ENCODE measurements at regions not wholly inside any gene's neighbourhood (a gene's known extent, or its start where the extent isn't known, plus 50 kb on each side); places are given as distances from the start of the nearest gene placed in this dataset.

- TF ChIP-seq, protein P1, sequence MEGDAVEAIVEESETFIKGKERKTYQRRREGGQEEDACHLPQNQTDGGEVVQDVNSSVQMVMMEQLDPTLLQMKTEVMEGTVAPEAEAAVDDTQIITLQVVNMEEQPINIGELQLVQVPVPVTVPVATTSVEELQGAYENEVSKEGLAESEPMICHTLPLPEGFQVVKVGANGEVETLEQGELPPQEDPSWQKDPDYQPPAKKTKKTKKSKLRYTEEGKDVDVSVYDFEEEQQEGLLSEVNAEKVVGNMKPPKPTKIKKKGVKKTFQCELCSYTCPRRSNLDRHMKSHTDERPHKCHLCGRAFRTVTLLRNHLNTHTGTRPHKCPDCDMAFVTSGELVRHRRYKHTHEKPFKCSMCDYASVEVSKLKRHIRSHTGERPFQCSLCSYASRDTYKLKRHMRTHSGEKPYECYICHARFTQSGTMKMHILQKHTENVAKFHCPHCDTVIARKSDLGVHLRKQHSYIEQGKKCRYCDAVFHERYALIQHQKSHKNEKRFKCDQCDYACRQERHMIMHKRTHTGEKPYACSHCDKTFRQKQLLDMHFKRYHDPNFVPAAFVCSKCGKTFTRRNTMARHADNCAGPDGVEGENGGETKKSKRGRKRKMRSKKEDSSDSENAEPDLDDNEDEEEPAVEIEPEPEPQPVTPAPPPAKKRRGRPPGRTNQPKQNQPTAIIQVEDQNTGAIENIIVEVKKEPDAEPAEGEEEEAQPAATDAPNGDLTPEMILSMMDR (IDR thresholded peaks at IDR 0.05) = no peak
- H3K9me3 Mint-ChIP-seq (ENCODE audit: unreplicated experiment) = peaks cover 20% of the 10 kb centered on the region
- DNase-seq (ENCODE audit: extremely low spot score, unreplicated experiment) = no peak
- no peaks in the 10 kb centered on the region for H3K36me3 Mint-ChIP-seq (ENCODE audit: unreplicated experiment)
- no peaks in the 10 kb centered on the region for H3K4me1 Mint-ChIP-seq (ENCODE audit: unreplicated experiment)
- peaks cover 20% of the 10 kb centered on the region for H3K27me3 Mint-ChIP-seq (ENCODE audit: unreplicated experiment)
- H3K27ac Mint-ChIP-seq (ENCODE audit: unreplicated experiment) = no peak overlapping the region
- no peak overlapping the region for H3K4me3 Mint-ChIP-seq (ENCODE audit: unreplicated experiment)
These were observed 229.3 kb upstream of the CTBP2 start for GRCh38 chr10:125389648-125390047.

DNA sequence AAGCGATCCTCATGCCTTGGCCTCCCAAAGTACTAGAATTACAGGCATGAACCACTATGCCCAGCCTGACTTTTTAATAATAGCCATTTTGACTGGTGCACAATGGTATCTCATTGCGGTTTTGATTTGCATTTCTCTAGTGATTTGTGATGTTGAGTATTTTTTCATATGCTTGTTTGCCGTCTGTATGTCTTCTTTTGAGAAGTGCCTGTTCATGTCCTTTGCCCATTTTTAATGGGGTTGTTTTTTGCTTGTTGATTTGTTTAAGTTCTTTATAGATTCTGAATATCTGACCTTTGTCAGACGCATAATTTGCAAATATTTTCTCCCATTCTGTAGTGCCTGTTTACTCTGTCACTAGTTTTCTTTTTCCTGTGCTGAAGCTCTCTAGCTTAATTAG is 219.2 kb upstream of the CTBP2 start:
- Mint-ChIP-seq H3K27me3 (ENCODE audit: unreplicated experiment) (peaks cover 16% of the 10 kb centered on the region), H3K4me3 (ENCODE audit: unreplicated experiment) (no peak overlapping the region)
- no peak for DNase-seq (ENCODE audit: extremely low spot score, unreplicated experiment)

GRCh38 chr10:125377368-125377767 is 217.0 kb upstream of the CTBP2 start:
- TF ChIP-seq, protein P1 (IDR thresholded peaks at IDR 0.05) = no peak
- no peak for DNase-seq (ENCODE audit: extremely low spot score, unreplicated experiment)
- Mint-ChIP-seq H3K9me3 (ENCODE audit: unreplicated experiment) (peaks cover 14% of the 10 kb centered on the region), H3K27ac (ENCODE audit: unreplicated experiment) (no peak overlapping the region), H3K4me3 (ENCODE audit: unreplicated experiment) (no peak overlapping the region), H3K27me3 (ENCODE audit: unreplicated experiment) (peaks cover 16% of the 10 kb centered on the region), H3K4me1 (ENCODE audit: unreplicated experiment) (no peaks in the 10 kb centered on the region), H3K36me3 (ENCODE audit: unreplicated experiment) (no peaks in the 10 kb centered on the region)

More for the DNA sequence above, 219.2 kb upstream of the CTBP2 start:
- H3K9me3 Mint-ChIP-seq (ENCODE audit: unreplicated experiment) = peaks cover 18% of the 10 kb centered on the region
- TF ChIP-seq, protein P1 (IDR thresholded peaks at IDR 0.05) = no peak
- H3K36me3 Mint-ChIP-seq (ENCODE audit: unreplicated experiment) = no peaks in the 10 kb centered on the region
- no peaks in the 10 kb centered on the region for H3K4me1 Mint-ChIP-seq (ENCODE audit: unreplicated experiment)
- H3K27ac Mint-ChIP-seq (ENCODE audit: unreplicated experiment) = no peak overlapping the region

- H3K27me3 Mint-ChIP-seq (ENCODE audit: unreplicated experiment) = peaks cover 16% of the 10 kb centered on the region
- H3K9me3 Mint-ChIP-seq (ENCODE audit: unreplicated experiment) = peaks cover 8% of the 10 kb centered on the region
- DNase-seq (ENCODE audit: extremely low spot score, unreplicated experiment) = no peak
- TF ChIP-seq, protein P1 (IDR thresholded peaks at IDR 0.05) = no peak
- no peak overlapping the region for H3K27ac Mint-ChIP-seq (ENCODE audit: unreplicated experiment)
- H3K4me3 Mint-ChIP-seq (ENCODE audit: unreplicated experiment) = no peak overlapping the region
- no peaks in the 10 kb centered on the region for H3K36me3 Mint-ChIP-seq (ENCODE audit: unreplicated experiment)
- H3K4me1 Mint-ChIP-seq (ENCODE audit: unreplicated experiment) = no peaks in the 10 kb centered on the region
These were observed 214.8 kb upstream of the CTBP2 start for GRCh38 chr10:125375210-125375609.

- Mint-ChIP-seq H3K36me3 (ENCODE audit: unreplicated experiment) (no peaks in the 10 kb centered on the region), H3K4me3 (ENCODE audit: unreplicated experiment) (no peak overlapping the region), H3K4me1 (ENCODE audit: unreplicated experiment) (no peaks in the 10 kb centered on the region), H3K9me3 (ENCODE audit: unreplicated experiment) (no peaks in the 10 kb centered on the region), H3K27me3 (ENCODE audit: unreplicated experiment) (peaks cover 19% of the 10 kb centered on the region), H3K27ac (ENCODE audit: unreplicated experiment) (no peak overlapping the region)
- TF ChIP-seq, protein P1 (IDR thresholded peaks at IDR 0.05) = no peak
- no peak for DNase-seq (ENCODE audit: extremely low spot score, unreplicated experiment)
These were observed 213.2 kb upstream of the CTBP2 start for GRCh38 chr10:125373546-125373945.
